ENCODE measurements at regions not wholly inside any gene's neighbourhood (a gene's known extent, or its start where the extent isn't known, plus 50 kb on each side); places are given as distances from the start of the nearest gene placed in this dataset.

GRCh38 chr5:29414681-29415080 is 1778.8 kb upstream of the CDH6 start:
- POLR2A ChIA-PET: no interaction called here
- no TSS peak for BruUV-seq (replicated peaks)
- no peak overlapping the region for H3K9ac ChIP-seq (replicated peaks; ENCODE audit: extremely low read depth, insufficient read depth, low read length)
- H4K20me1 ChIP-seq (replicated peaks; ENCODE audit: control insufficient read depth, extremely low read depth, insufficient read depth, low read length): no peaks in the 10 kb centered on the region
- no peaks in the 10 kb centered on the region for H3K36me3 ChIP-seq (ENCODE audit: control insufficient read depth in 2 of 2, extremely low read depth in 1 of 2, insufficient read depth in 2 of 2, low read length in 2 of 2)
- FAIRE-seq (no peak), DNase-seq (ENCODE audit: low read depth, low spot score) (no peak)
- TF ChIP-seq GATA2 (IDR thresholded peaks at IDR 0.05; ENCODE audit: insufficient read depth, insufficient read length, low read depth, low read length) (no peak), POLR2AphosphoS5 (IDR thresholded peaks at IDR 0.05; ENCODE audit: insufficient read depth, low read depth, low read length) (no peak), MYC (IDR thresholded peaks at IDR 0.05; ENCODE audit: low read depth, low read length) (no peak), EZH2 (IDR thresholded peaks at IDR 0.05; ENCODE audit: borderline replicate concordance, low read depth, low read length, severe bottlenecking) (no peak), FOS (IDR thresholded peaks at IDR 0.05; ENCODE audit: borderline replicate concordance, insufficient read depth, low read length) (no peak), POLR2A (IDR thresholded peaks at IDR 0.05; ENCODE audit: low read depth, low read length) (no peak), CTCF (IDR thresholded peaks at IDR 0.05; ENCODE audit: extremely low read depth in 1 of 2, insufficient read depth in 1 of 2, low read depth in 1 of 2, low read length in 2 of 2) (no peak), JUN (IDR thresholded peaks at IDR 0.05; ENCODE audit: borderline replicate concordance, insufficient read depth, insufficient read length, low read depth) (no peak), MAX (IDR thresholded peaks at IDR 0.05; ENCODE audit: insufficient read depth, insufficient read length) (no peak)
- H3K27me3 ChIP-seq (ENCODE audit: control insufficient read depth in 2 of 2, insufficient read depth in 2 of 2, low read length in 2 of 2): no peaks in the 10 kb centered on the region
- H2AFZ ChIP-seq (ENCODE audit: low read depth, low read length): no peak overlapping the region
- H3K9me1 ChIP-seq (replicated peaks; ENCODE audit: control insufficient read depth, extremely low read depth, insufficient read depth, low read length): no peaks in the 10 kb centered on the region
- H3K9me3 ChIP-seq (replicated peaks; ENCODE audit: control insufficient read depth, insufficient read depth, low read length): peaks cover 2% of the 10 kb centered on the region
- H3K4me2 ChIP-seq (ENCODE audit: insufficient read depth, low read length): no peak overlapping the region
- H3K27ac ChIP-seq (ENCODE audit: insufficient read depth, low read depth, low read length): no peak overlapping the region
- H3K4me1 ChIP-seq (ENCODE audit: control insufficient read depth, extremely low read depth, insufficient read depth, low read length): no peaks in the 10 kb centered on the region
- CTCF ChIA-PET: no interaction called here
- intact Hi-C loops (cut with micrococcal nuclease) (no loop called here), dilution Hi-C loops (cut with MboI; ENCODE audit: extremely low pct_ligation_motif_present, low sequenced_read_pairs) (no loop called here)
- no peak overlapping the region for H3K4me3 ChIP-seq (replicated peaks in 1 of 3; ENCODE audit: insufficient read depth in 1 of 3, low read depth in 1 of 3, low read length in 3 of 3)
- no peaks in the 10 kb centered on the region for H3K79me2 ChIP-seq (ENCODE audit: control insufficient read depth, insufficient read depth, low read length)

Data from endothelial cell of umbilical vein (primary cell).